HFF-Myc (cell line): ENCODE measurements at regions not wholly inside any gene's neighbourhood (a gene's known extent, or its start where the extent isn't known, plus 50 kb on each side); places are given as distances from the start of the nearest gene placed in this dataset.

Experiments used
- DNase-seq: peaks from one replicate; pipeline ENCODE4 v3.0.0-alpha.2; 2011; ENCODE audit warnings: low read depth; ENCODE audit errors: extremely low read depth
- H3K4me3 ChIP-seq: replicated peaks from 2 replicates; pipeline ENCODE4 v1.5.1; 2011; ENCODE audit warnings: low read depth, mild to moderate bottlenecking, control low read depth, low read length
- TF ChIP-seq, protein P1 (sequence below): IDR thresholded peaks from 2 replicates; pipeline ENCODE4 v1.5.1; 2012; ENCODE audit warnings: mild to moderate bottlenecking, low read depth, low read length, control low read depth; ENCODE audit errors: missing control alignments

DNA sequence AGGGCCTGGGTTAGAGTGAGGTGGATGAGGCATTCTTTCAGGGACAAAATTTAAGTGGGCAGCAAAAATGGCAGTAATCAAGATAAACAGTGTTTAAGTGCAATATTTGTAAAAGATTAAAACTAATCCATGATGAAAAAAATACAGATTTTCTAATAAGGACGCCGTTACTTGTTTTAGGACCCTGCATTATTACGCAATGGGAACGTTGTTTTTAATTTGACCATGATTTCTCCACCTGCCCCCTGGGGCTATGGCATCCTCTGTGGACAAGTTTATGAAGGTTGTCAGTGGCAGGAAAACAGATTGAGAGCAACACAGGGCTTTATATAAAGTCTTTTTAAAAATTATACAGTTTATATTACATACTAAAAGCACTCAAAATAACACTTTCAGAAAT lies 380.6 kb upstream of the PHF14 start:
- TF ChIP-seq, protein P1, sequence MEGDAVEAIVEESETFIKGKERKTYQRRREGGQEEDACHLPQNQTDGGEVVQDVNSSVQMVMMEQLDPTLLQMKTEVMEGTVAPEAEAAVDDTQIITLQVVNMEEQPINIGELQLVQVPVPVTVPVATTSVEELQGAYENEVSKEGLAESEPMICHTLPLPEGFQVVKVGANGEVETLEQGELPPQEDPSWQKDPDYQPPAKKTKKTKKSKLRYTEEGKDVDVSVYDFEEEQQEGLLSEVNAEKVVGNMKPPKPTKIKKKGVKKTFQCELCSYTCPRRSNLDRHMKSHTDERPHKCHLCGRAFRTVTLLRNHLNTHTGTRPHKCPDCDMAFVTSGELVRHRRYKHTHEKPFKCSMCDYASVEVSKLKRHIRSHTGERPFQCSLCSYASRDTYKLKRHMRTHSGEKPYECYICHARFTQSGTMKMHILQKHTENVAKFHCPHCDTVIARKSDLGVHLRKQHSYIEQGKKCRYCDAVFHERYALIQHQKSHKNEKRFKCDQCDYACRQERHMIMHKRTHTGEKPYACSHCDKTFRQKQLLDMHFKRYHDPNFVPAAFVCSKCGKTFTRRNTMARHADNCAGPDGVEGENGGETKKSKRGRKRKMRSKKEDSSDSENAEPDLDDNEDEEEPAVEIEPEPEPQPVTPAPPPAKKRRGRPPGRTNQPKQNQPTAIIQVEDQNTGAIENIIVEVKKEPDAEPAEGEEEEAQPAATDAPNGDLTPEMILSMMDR: no peak
- DNase-seq: no peak
- H3K4me3 ChIP-seq: no peak overlapping the region

DNA sequence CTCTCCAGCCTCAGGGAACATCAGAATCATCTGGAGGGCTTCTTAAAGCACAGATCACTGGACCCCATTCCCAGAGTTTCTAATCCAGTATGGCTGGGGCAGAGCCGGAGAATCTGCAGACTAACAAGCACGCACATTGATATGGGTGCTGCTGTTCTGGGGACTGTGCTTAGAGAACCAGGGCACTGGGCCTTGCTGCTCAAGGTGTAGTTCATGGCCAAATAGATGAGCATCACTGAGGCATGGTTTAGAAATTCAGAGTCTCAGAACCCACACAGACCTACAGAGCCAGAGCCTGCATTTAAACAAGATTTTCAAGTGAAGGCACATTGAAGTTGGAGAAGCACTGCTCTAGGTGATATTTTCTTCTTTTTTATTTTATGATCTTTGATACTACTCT lies 376.8 kb upstream of the PHF14 start:
- no peak overlapping the region for H3K4me3 ChIP-seq
- no peak for DNase-seq
- TF ChIP-seq, protein P1: no peak

DNA sequence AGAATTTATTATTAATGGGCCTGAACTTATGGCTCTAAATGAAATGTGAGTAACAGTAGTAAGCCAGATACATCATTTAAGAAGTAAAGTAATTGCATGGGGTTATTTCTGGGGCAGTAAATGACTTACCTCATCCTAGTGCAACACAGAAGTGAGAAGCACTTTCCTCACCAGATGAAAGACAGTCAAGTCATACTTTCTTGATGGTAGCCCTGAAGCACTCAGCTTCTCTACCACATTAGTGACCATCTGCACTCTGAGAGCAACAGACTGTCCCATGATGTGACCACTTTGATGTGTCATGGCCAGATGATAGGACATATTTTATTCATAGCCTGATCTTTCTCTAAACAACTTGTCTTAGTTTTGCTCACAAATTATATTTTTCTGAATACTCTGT lies 369.5 kb upstream of the PHF14 start:
- TF ChIP-seq, protein P1: no peak
- no peak for DNase-seq
- H3K4me3 ChIP-seq: no peak overlapping the region

DNA sequence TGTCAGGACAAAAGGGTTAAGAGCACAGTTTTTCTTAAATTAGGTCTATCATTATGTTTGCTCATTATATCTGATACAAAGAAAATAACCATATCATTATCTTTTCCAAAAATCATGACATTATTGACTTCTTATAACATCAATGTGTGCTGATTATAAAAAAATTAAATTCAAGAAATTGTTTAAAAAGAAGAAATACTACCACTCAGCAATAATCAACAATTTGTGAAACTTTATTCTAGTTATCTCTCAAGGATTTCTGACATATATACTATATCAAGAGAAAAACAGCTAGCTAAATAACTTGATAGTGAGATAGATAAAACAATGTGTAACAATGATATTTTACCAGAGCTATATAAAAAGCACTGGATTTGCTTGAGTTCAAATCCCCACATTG lies 360.7 kb upstream of the PHF14 start:
- H3K4me3 ChIP-seq: no peak overlapping the region
- no peak for DNase-seq
- TF ChIP-seq, protein P1: no peak

DNA sequence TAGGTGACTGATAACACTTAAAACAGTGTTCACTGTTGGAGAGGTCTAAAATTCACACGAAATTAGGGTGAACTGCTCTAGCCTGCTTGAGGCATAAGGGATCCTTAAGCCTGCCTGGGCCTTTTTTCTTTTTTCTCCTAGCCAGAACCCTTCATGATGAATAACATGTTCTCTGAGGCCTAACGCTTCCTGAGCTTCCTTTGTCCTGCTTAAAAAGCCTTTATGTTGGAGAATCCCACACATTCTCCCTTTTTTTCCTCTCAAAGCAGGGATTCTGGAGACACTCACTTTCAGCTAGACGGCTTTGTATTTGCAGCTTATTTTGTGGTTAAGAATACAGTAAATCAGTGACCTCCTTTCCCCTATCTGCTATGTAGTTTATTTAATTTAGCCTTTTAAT lies 354.7 kb upstream of the PHF14 start:
- TF ChIP-seq, protein P1: no peak
- H3K4me3 ChIP-seq: no peak overlapping the region
- no peak for DNase-seq

DNA sequence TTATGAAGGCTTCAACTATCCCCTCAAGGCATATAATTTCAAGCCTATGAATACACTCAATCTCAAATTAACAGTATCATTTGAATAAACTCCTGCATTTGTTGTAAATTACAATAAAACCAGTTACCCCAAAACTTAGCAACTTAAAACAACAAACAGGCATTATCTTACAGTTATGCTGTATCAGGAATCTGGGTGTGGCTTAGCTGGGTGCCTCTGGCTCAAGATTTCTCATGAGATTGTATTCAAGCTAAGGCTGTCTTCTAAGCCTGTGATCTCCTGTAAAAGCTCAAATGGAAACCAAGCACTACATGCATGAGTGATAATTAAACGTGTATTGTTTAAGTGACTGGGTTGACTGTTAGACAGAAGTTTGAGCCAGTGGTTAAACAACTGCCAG lies 341.0 kb upstream of the PHF14 start:
- DNase-seq: no peak
- H3K4me3 ChIP-seq: no peak overlapping the region
- TF ChIP-seq, protein P1: no peak

DNA sequence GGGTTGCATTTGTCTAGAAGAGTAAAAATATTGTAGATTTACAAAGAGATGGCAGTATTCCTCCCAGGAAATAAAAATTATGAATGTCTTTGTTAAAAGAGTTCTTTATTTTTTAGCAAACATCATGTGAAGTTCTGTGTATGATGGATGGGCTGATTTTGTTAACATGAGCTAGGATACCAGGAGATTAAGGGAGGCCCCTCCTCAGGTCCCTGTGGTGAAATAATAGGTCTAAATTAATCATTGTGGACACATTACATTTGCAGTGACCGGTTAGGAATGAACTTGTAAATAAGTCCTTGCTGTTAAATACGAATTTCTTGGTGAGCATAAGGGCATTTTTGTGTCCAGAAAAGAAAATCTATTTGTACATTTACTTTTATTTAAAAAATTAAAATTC lies 339.4 kb upstream of the PHF14 start:
- no peak for DNase-seq
- no peak overlapping the region for H3K4me3 ChIP-seq
- TF ChIP-seq, protein P1: no peak
